ENCODE measurements at regions not wholly inside any gene's neighbourhood (a gene's known extent, or its start where the extent isn't known, plus 50 kb on each side); places are given as distances from the start of the nearest gene placed in this dataset.

- Histone ChIP-seq H3K4me3 (no peak overlapping the region), H3K4me1 (replicated peaks in 1 of 2) (no peaks in the 10 kb centered on the region), H3K27me3 (peaks cover 25% of the 10 kb centered on the region), H3K27ac (no peak overlapping the region), H3K9me3 (replicated peaks in 1 of 3) (no peaks in the 10 kb centered on the region), H3K36me3 (replicated peaks in 1 of 2) (no peaks in the 10 kb centered on the region)
- DNase-seq: no peak
- TF ChIP-seq POLR2A (IDR thresholded peaks at IDR 0.05) (no peak), CTCF (IDR thresholded peaks at IDR 0.05) (no peak)
- intact Hi-C loops (cut with DNase I): no loop called here
- WGBS, 4 donors: 63 to 79% (median 68%) methylated on average over 2 to 4 of the region's 4 CpGs
Observed at GRCh38 chrX:96006281-96006680, 678.4 kb upstream of the DIAPH2 start.

- intact Hi-C loops (cut with DNase I): no loop called here
- no peak for TF ChIP-seq POLR2A (IDR thresholded peaks at IDR 0.05)
- TF ChIP-seq CTCF (IDR thresholded peaks at IDR 0.05): no peak
- Histone ChIP-seq H3K4me1 (replicated peaks in 1 of 2) (no peaks in the 10 kb centered on the region), H3K27ac (no peak overlapping the region), H3K4me3 (no peak overlapping the region), H3K36me3 (replicated peaks in 1 of 2) (no peaks in the 10 kb centered on the region), H3K9me3 (replicated peaks in 1 of 3) (no peaks in the 10 kb centered on the region), H3K27me3 (peaks cover 3% of the 10 kb centered on the region)
- DNase-seq: no peak
- 10 to 65% (median 50%) methylated on average over 1 to 2 of the region's 2 CpGs for WGBS, 4 donors
Observed at GRCh38 chrX:96027407-96027806, 657.2 kb upstream of the DIAPH2 start.

- Histone ChIP-seq H3K4me3 (no peak overlapping the region), H3K36me3 (replicated peaks in 1 of 2) (no peaks in the 10 kb centered on the region), H3K27ac (no peak overlapping the region), H3K9me3 (replicated peaks in 1 of 3) (no peaks in the 10 kb centered on the region), H3K27me3 (no peaks in the 10 kb centered on the region), H3K4me1 (replicated peaks in 1 of 2) (no peaks in the 10 kb centered on the region)
- DNase-seq: no peak
- TF ChIP-seq POLR2A (IDR thresholded peaks at IDR 0.05) (no peak), CTCF (IDR thresholded peaks at IDR 0.05) (no peak)
- WGBS, 4 donors: 66 to 70% (median 68%) methylated on average over 2 of the region's 2 CpGs
- intact Hi-C loops (cut with DNase I): no loop called here
Observed at GRCh38 chrX:96052078-96052477, 632.6 kb upstream of the DIAPH2 start.

- Histone ChIP-seq H3K4me3 (no peak overlapping the region), H3K27ac (no peak overlapping the region), H3K27me3 (peaks cover 8% of the 10 kb centered on the region), H3K9me3 (replicated peaks in 1 of 3) (no peaks in the 10 kb centered on the region), H3K4me1 (replicated peaks in 1 of 2) (no peaks in the 10 kb centered on the region), H3K36me3 (replicated peaks in 1 of 2) (no peaks in the 10 kb centered on the region)
- TF ChIP-seq CTCF (IDR thresholded peaks at IDR 0.05) (no peak), POLR2A (IDR thresholded peaks at IDR 0.05) (no peak)
- intact Hi-C loops (cut with DNase I): no loop called here
- DNase-seq: no peak
Observed at GRCh38 chrX:96081891-96082290, 602.8 kb upstream of the DIAPH2 start.

Measured in adrenal gland (tissue), 9 donors.